ENCODE measurements at regions not wholly inside any gene's neighbourhood (a gene's known extent, or its start where the extent isn't known, plus 50 kb on each side); places are given as distances from the start of the nearest gene placed in this dataset.

GRCh38 chr2:172667581-172668325 is 67.9 kb upstream of the RAPGEF4 start:
- no peak for TF ChIP-seq CTCF (IDR thresholded peaks at IDR 0.05; ENCODE audit: insufficient read depth, low read depth, low read length)
- no peak for TF ChIP-seq EZH2 (IDR thresholded peaks at IDR 0.05; ENCODE audit: insufficient read depth, low read length)

All from astrocyte (in vitro differentiated cells and primary cell).